ENCODE measurements at regions not wholly inside any gene's neighbourhood (a gene's known extent, or its start where the extent isn't known, plus 50 kb on each side); places are given as distances from the start of the nearest gene placed in this dataset.

DNA sequence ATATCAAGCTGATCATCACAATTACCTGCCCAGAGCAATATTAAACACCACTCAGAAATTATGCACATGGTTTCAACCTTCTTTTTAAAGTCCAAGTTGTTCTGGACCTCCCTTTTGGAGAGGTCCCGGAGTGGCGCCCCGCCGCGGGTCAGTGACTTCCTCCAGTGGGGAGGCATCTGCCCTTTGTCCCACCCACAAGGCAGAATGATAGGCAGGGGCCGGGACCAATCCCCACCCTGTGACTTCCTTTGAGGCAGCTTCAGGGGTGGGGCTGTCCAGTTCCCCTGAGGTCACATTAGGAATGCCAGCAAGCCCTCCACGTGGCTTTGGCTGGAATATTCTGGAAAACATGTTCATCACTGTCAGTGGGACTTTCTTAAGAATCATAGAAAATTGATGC lies 207.0 kb downstream of the ANKRD60 start:
- DNase-seq (ENCODE audit: low read depth) = peak; percentile 11
- no peak for TF ChIP-seq MYC (IDR thresholded peaks at IDR 0.05; ENCODE audit: low read depth, low read length)
- H3K4me3 ChIP-seq (ENCODE audit: low read depth, low read length) = no peak overlapping the region

DNA sequence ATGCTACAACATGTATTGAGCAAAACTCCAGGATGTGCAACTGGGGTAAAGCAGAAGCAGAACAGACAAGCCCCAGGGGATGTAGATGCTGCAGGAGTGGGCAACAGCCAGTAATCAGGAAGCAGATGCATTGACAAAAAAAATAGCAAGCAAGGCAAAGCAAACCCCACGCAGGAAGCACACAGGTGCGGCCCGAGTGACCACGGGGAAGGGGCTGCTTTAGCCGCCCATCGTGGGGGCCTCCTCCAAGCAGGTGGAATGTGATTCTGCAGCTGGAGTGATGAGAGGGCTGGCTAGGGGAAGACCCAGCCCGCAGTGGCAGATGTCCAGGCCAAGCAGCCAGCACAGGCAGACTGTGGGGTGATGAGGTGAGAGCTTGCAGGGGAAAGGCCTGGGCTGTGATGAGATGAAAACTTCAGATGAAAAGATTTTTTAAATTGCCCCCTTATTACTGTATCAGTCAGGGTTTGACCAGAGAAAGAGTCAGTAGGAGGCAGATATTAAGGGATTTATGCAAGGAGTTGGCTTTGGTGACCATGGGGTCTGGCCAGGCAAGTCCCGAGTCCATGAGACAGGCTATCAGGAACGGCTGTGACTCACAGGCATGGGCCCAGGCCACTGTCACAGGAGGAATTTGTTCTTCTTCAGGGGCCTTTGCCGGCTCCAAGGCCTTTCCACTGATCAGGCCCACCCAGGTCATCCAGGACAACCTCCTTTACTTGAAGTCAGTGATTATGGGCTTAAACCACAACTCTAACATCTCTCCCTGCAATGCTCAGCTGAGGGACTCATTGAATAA lies 207.6 kb downstream of the ANKRD60 start:
- TF ChIP-seq, protein P1, sequence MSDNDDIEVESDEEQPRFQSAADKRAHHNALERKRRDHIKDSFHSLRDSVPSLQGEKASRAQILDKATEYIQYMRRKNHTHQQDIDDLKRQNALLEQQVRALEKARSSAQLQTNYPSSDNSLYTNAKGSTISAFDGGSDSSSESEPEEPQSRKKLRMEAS (IDR thresholded peaks at IDR 0.05; ENCODE audit: low read depth, low read length) = no peak
- TF ChIP-seq, protein P2, sequence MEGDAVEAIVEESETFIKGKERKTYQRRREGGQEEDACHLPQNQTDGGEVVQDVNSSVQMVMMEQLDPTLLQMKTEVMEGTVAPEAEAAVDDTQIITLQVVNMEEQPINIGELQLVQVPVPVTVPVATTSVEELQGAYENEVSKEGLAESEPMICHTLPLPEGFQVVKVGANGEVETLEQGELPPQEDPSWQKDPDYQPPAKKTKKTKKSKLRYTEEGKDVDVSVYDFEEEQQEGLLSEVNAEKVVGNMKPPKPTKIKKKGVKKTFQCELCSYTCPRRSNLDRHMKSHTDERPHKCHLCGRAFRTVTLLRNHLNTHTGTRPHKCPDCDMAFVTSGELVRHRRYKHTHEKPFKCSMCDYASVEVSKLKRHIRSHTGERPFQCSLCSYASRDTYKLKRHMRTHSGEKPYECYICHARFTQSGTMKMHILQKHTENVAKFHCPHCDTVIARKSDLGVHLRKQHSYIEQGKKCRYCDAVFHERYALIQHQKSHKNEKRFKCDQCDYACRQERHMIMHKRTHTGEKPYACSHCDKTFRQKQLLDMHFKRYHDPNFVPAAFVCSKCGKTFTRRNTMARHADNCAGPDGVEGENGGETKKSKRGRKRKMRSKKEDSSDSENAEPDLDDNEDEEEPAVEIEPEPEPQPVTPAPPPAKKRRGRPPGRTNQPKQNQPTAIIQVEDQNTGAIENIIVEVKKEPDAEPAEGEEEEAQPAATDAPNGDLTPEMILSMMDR (IDR thresholded peaks at IDR 0.05; ENCODE audit: low read depth, low read length) = no peak
- no peak for TF ChIP-seq POLR2A (IDR thresholded peaks at IDR 0.05; ENCODE audit: extremely low read depth, insufficient read length)
- no peak for TF ChIP-seq MYC (IDR thresholded peaks at IDR 0.05; ENCODE audit: low read depth, low read length)
- no peak for DNase-seq (ENCODE audit: low read depth)
- no peak overlapping the region for H3K4me3 ChIP-seq (ENCODE audit: low read depth, low read length)

DNA sequence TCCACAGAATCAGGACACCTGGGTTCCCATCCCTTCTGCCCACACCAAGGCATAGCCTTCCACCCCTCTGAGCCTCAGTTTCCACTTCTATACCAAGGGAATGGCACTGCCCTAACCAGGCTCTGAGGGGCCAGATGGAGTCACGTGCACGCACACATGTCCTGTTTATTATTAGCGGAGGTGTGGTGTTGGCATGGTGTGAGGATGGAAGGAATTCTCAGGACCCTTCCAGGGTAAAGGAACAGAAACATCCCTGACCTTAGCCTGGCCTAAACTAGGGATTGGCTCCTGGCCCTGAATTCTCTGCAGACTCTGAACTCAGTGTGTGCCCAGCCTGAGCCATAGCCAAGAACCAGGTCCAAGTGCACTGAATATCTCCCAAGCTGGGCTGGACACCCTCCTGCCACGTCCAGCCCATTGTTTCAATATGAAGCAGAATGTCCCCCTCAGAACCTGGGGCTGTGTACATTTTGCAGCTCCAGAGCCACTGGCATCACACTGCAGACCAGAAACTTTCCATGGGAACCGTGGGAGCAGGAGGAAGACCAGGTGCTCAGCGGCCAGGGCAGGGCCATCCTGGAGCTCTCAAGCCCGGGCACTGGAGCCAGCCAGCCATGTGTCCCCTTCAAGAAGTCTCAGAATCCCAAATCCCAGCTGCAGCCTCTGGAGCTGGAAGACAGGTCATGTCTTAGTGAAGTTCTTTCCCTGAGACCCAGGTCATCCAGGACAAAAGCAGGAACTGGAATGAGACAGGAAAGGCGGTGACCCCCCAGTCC lies 208.4 kb downstream of the ANKRD60 start:
- no peak for TF ChIP-seq POLR2A (IDR thresholded peaks at IDR 0.05; ENCODE audit: extremely low read depth, insufficient read length)
- TF ChIP-seq MYC (IDR thresholded peaks at IDR 0.05; ENCODE audit: low read depth, low read length) = no peak
- TF ChIP-seq, protein P1 (IDR thresholded peaks at IDR 0.05; ENCODE audit: low read depth, low read length) = no peak
- no peak for DNase-seq (ENCODE audit: low read depth)
- H3K4me3 ChIP-seq (ENCODE audit: low read depth, low read length) = no peak overlapping the region

DNA sequence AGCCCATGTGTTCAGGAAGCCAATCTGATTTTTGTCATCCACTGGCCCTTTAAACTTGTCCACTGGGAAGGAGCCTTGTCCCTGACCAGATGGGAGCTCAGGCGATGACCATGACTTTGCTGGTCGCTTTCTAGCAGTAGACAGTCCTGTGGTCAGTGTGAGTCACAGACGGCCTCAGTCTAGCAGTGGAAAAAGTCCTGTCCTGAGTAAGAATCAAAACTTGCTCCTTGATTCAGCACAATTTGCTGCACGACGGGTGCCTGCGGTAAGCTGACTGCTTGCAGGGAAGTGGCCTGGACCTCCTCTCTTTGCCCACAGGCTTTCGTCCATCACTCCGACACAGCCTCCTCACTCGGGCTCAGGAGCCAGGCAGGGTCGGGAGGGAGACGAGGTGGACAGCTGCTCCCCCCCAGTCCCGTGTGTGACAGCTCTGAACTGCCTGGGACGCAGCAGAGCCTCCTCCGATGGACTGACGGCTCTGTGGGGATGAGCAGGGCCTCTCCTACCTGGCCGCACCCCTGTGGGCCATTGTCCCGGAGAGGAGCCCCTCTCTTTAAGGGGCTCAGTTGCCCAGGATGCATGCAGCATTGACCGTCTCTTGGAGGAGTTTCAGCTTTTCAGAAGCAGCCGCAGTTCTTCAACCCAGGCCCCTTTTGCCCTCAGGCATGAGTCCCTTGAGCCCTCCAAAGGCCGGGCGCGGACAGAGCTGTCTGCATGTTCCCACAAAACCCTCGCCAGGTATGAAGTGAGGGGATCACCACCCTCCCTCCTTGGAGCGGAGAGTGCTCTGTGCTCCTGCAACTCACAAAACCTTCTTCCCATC lies 209.2 kb downstream of the ANKRD60 start:
- DNase-seq (ENCODE audit: low read depth) = no peak
- H3K4me3 ChIP-seq (ENCODE audit: low read depth, low read length) = no peak overlapping the region
- TF ChIP-seq, protein P1 (IDR thresholded peaks at IDR 0.05; ENCODE audit: low read depth, low read length) = no peak
- TF ChIP-seq MYC (IDR thresholded peaks at IDR 0.05; ENCODE audit: low read depth, low read length) = no peak
- TF ChIP-seq, protein P2 (IDR thresholded peaks at IDR 0.05; ENCODE audit: low read depth, low read length) = no peak
- TF ChIP-seq POLR2A (IDR thresholded peaks at IDR 0.05; ENCODE audit: extremely low read depth, insufficient read length) = no peak

DNA sequence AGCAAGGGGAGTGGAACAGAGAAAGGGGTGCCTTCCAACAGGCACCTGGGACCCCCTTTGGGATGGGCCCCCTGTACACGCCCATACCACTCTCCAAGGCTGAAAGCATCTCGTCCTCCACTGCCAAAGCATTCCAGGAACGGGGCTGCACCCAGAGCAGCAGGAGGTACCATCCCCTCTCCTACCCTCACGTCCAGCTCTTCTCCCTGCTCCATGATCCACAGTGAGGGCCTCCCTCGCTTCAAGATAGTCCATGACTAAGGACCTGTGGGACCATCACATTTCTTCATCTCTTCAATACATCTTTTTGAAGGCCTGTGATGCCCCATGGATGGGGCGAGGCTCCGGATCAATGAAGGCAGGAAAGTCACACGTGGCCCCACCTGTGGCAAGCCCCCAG lies 209.9 kb downstream of the ANKRD60 start:
- H3K4me3 ChIP-seq (ENCODE audit: low read depth, low read length) = no peak overlapping the region
- DNase-seq (ENCODE audit: low read depth) = no peak
- TF ChIP-seq MYC (IDR thresholded peaks at IDR 0.05; ENCODE audit: low read depth, low read length) (no peak), POLR2A (IDR thresholded peaks at IDR 0.05; ENCODE audit: extremely low read depth, insufficient read length) (no peak)
- TF ChIP-seq, protein P2 (IDR thresholded peaks at IDR 0.05; ENCODE audit: low read depth, low read length) = no peak
- TF ChIP-seq, protein P1 (IDR thresholded peaks at IDR 0.05; ENCODE audit: low read depth, low read length) = no peak

DNA sequence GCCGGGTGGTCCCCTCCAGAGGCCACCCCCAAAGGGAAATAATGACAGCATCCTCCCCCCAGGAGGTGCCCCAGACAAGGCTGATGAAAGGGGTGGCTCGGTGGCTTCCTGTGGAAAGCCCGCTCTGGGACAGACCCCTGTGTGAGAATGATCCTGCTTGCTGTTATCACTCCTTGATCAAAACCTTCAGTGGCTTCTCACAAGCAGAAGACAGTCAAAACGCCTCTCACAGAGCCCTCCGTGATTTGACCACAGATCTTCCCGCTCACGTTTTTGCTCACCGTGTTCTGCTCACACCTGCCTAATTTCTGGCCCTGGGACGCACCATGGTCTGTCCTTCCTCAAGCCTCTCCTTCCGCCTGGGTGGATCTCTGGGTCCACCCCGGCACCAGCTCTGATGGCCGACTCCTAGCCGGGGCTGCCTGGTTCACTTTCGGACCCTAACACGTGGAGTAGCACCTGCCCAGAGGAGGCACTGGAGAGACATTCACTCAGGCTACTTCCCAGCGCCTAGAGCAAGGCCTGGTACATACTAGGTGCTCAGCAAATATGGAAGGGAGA lies 210.4 kb downstream of the ANKRD60 start:
- no peak for DNase-seq (ENCODE audit: low read depth)
- H3K4me3 ChIP-seq (ENCODE audit: low read depth, low read length) = no peak overlapping the region
- TF ChIP-seq MYC (IDR thresholded peaks at IDR 0.05; ENCODE audit: low read depth, low read length) (no peak), POLR2A (IDR thresholded peaks at IDR 0.05; ENCODE audit: extremely low read depth, insufficient read length) (no peak)
- TF ChIP-seq, protein P1 (IDR thresholded peaks at IDR 0.05; ENCODE audit: low read depth, low read length) = no peak
- TF ChIP-seq, protein P2 (IDR thresholded peaks at IDR 0.05; ENCODE audit: low read depth, low read length) = no peak

Data from NB4 (cell line).